KOPT-K1 (cell line): ENCODE measurements at regions not wholly inside any gene's neighbourhood (a gene's known extent, or its start where the extent isn't known, plus 50 kb on each side); places are given as distances from the start of the nearest gene placed in this dataset.

Experiments used
- H3K27ac ChIP-seq: fragments of 200-600 bp; sonication (generic); 2 replicates; pipeline ENCODE4 v1.5.1; 2016; ENCODE audit warnings: antibody characterized with exemption, mild to moderate bottlenecking, low read depth, low read length; ENCODE audit not compliant: poor library complexity, severe bottlenecking
- H3K36me3 ChIP-seq: fragments of 200-600 bp; sonication (generic); 2 replicates; pipeline ENCODE4 v1.5.1; 2017; ENCODE audit warnings: antibody characterized with exemption, mild to moderate bottlenecking, low read length, moderate library complexity; ENCODE audit not compliant: insufficient read depth
- H3K9me3 ChIP-seq: fragments of 200-600 bp; sonication (generic); 2 replicates; pipeline ENCODE4 v1.5.1; 2017; ENCODE audit warnings: antibody characterized with exemption, low read length, mild to moderate bottlenecking; ENCODE audit not compliant: insufficient read depth, poor library complexity, severe bottlenecking

GRCh38 chr1:10848109-10848684 is 51.8 kb upstream of the CASZ1 start:
- H3K9me3 ChIP-seq, result peaks cover 8% of the 10 kb centered on the region
- H3K36me3 ChIP-seq, result no peaks in the 10 kb centered on the region
- H3K27ac ChIP-seq, result no peak overlapping the region

GRCh38 chr1:10850026-10850425 is 53.6 kb upstream of the CASZ1 start:
- no peaks in the 10 kb centered on the region for H3K9me3 ChIP-seq
- no peaks in the 10 kb centered on the region for H3K36me3 ChIP-seq
- H3K27ac ChIP-seq, result no peak overlapping the region

GRCh38 chr1:10851024-10852013 is 54.9 kb upstream of the CASZ1 start:
- Histone ChIP-seq H3K27ac (no peak overlapping the region), H3K36me3 (no peaks in the 10 kb centered on the region), H3K9me3 (no peaks in the 10 kb centered on the region)

- Histone ChIP-seq H3K9me3 (no peaks in the 10 kb centered on the region), H3K27ac (no peak overlapping the region), H3K36me3 (no peaks in the 10 kb centered on the region)
Observed at GRCh38 chr1:10852018-10852417, 55.6 kb upstream of the CASZ1 start.

GRCh38 chr1:10852486-10852885 is 56.0 kb upstream of the CASZ1 start:
- Histone ChIP-seq H3K27ac (no peak overlapping the region), H3K36me3 (no peaks in the 10 kb centered on the region), H3K9me3 (no peaks in the 10 kb centered on the region)

- no peaks in the 10 kb centered on the region for H3K9me3 ChIP-seq
- H3K27ac ChIP-seq, result no peak overlapping the region
- no peaks in the 10 kb centered on the region for H3K36me3 ChIP-seq
Observed at GRCh38 chr1:10852998-10853520, 56.6 kb upstream of the CASZ1 start.

- Histone ChIP-seq H3K27ac (no peak overlapping the region), H3K9me3 (no peaks in the 10 kb centered on the region), H3K36me3 (no peaks in the 10 kb centered on the region)
Observed at GRCh38 chr1:10853701-10854100, 57.3 kb upstream of the CASZ1 start.

GRCh38 chr1:10854856-10855459 is 58.5 kb upstream of the CASZ1 start:
- no peak overlapping the region for H3K27ac ChIP-seq
- H3K36me3 ChIP-seq, result no peaks in the 10 kb centered on the region

GRCh38 chr1:10856176-10856683 is 59.8 kb upstream of the CASZ1 start:
- no peak overlapping the region for H3K27ac ChIP-seq
- H3K9me3 ChIP-seq, result no peaks in the 10 kb centered on the region
- H3K36me3 ChIP-seq, result no peaks in the 10 kb centered on the region

More at GRCh38 chr1:10854856-10855459, 58.5 kb upstream of the CASZ1 start:
- no peaks in the 10 kb centered on the region for H3K9me3 ChIP-seq

- H3K27ac ChIP-seq, result no peak overlapping the region
- no peaks in the 10 kb centered on the region for H3K36me3 ChIP-seq
- H3K9me3 ChIP-seq, result no peaks in the 10 kb centered on the region
Observed at GRCh38 chr1:10856863-10857598, 60.6 kb upstream of the CASZ1 start.

GRCh38 chr1:10857687-10858086 is 61.2 kb upstream of the CASZ1 start:
- no peaks in the 10 kb centered on the region for H3K9me3 ChIP-seq
- H3K36me3 ChIP-seq, result no peaks in the 10 kb centered on the region
- H3K27ac ChIP-seq, result no peak overlapping the region

- no peaks in the 10 kb centered on the region for H3K9me3 ChIP-seq
- H3K27ac ChIP-seq, result no peak overlapping the region
- H3K36me3 ChIP-seq, result no peaks in the 10 kb centered on the region
Observed at GRCh38 chr1:10860218-10860617, 63.8 kb upstream of the CASZ1 start.

GRCh38 chr1:10860682-10861081 is 64.2 kb upstream of the CASZ1 start:
- H3K27ac ChIP-seq, result no peak overlapping the region
- no peaks in the 10 kb centered on the region for H3K36me3 ChIP-seq
- H3K9me3 ChIP-seq, result no peaks in the 10 kb centered on the region

GRCh38 chr1:10861822-10862221 is 65.4 kb upstream of the CASZ1 start:
- Histone ChIP-seq H3K36me3 (no peaks in the 10 kb centered on the region), H3K9me3 (no peaks in the 10 kb centered on the region), H3K27ac (no peak overlapping the region)
